ENCODE measurements at regions not wholly inside any gene's neighbourhood (a gene's known extent, or its start where the extent isn't known, plus 50 kb on each side); places are given as distances from the start of the nearest gene placed in this dataset.
"Not testable (repeated sequence)": the region's sequence is repeated elsewhere in the genome, so short reads cannot be mapped to it uniquely, and the experiment has no call there.

DNA sequence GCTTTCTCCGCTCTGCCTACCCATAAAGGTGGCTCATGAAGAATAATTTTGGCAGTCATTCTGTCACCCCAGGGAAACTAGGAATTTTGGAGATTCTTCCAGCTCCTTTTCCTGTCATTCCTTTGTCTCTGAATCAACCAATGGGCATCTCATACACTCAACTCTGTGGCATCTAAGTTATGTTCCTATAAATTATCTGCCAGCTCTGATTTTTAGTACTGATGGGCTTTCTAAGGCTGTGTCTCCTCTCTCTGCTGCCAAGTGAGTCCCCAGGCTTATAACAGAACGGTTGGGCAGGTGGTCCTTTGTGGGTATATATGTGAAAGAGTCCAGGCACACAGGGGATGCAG, 226.8 kb downstream of the NMUR2 start:
- peaks cover 0 to 8% (median 0%) of the 10 kb centered on the region in 4 donors for H3K9me3 ChIP-seq
- no peak for DNase-seq (ENCODE audit: low spot score in 2 of 2)
- no peak overlapping the region for H3K27ac ChIP-seq
- H3K4me1 ChIP-seq: no peaks in the 10 kb centered on the region
- WGBS, 2 donors: 62% methylated on average over 2 of the region's 2 CpGs
- H3K4me3 ChIP-seq: no peak overlapping the region
- no peaks in the 10 kb centered on the region for H3K36me3 ChIP-seq
- TF ChIP-seq, protein P1, sequence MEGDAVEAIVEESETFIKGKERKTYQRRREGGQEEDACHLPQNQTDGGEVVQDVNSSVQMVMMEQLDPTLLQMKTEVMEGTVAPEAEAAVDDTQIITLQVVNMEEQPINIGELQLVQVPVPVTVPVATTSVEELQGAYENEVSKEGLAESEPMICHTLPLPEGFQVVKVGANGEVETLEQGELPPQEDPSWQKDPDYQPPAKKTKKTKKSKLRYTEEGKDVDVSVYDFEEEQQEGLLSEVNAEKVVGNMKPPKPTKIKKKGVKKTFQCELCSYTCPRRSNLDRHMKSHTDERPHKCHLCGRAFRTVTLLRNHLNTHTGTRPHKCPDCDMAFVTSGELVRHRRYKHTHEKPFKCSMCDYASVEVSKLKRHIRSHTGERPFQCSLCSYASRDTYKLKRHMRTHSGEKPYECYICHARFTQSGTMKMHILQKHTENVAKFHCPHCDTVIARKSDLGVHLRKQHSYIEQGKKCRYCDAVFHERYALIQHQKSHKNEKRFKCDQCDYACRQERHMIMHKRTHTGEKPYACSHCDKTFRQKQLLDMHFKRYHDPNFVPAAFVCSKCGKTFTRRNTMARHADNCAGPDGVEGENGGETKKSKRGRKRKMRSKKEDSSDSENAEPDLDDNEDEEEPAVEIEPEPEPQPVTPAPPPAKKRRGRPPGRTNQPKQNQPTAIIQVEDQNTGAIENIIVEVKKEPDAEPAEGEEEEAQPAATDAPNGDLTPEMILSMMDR (IDR thresholded peaks at IDR 0.05): no peak
- TF ChIP-seq EP300 (IDR thresholded peaks at IDR 0.05): no peak
- TF ChIP-seq POLR2A (IDR thresholded peaks at IDR 0.05): no peak
- H3K27me3 ChIP-seq: no peaks in the 10 kb centered on the region

GRCh38 chr5:152177626-152178349, 227.3 kb downstream of the NMUR2 start:
- H3K4me3 ChIP-seq: no peak overlapping the region
- no peaks in the 10 kb centered on the region for H3K4me1 ChIP-seq
- H3K27me3 ChIP-seq: no peaks in the 10 kb centered on the region
- H3K9me3 ChIP-seq: peaks cover 0 to 8% (median 0%) of the 10 kb centered on the region in 4 donors
- TF ChIP-seq, protein P1 (IDR thresholded peaks at IDR 0.05): no peak
- TF ChIP-seq EP300 (IDR thresholded peaks at IDR 0.05) (no peak), POLR2A (IDR thresholded peaks at IDR 0.05) (no peak)
- DNase-seq (ENCODE audit: low spot score in 2 of 2): no peak
- 79 to 83% methylated on average over 6 of the region's 6 CpGs for WGBS, 2 donors
- H3K36me3 ChIP-seq: no peaks in the 10 kb centered on the region
- no peak overlapping the region for H3K27ac ChIP-seq

DNA sequence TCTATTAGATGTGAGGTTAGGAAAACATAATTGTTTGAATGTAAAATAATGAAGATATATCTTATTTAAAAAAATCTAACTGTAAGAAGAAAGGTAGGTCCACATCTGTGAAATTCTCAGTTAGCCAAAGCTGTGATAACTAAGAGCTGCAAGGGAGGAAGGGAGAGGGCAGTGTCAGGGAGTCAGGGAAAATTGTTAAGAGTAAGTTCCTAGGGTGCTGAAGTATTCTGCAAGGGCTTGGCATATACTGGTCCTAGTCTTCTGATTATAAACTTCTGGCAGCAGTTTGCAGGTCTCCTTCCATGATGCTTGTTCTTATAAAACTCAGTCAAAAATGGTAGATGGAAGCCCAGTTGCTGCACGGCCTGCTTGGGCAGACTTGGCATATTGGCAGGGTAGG, 233.2 kb downstream of the NMUR2 start:
- H3K4me1 ChIP-seq: no peaks in the 10 kb centered on the region
- no peak overlapping the region for H3K4me3 ChIP-seq
- no peaks in the 10 kb centered on the region for H3K9me3 ChIP-seq
- no peak overlapping the region for H3K27ac ChIP-seq
- DNase-seq (ENCODE audit: low spot score in 2 of 2): no peak
- H3K36me3 ChIP-seq: no peaks in the 10 kb centered on the region
- H3K27me3 ChIP-seq: no peaks in the 10 kb centered on the region
- TF ChIP-seq EP300 (IDR thresholded peaks at IDR 0.05) (no peak), POLR2A (IDR thresholded peaks at IDR 0.05) (no peak)
- TF ChIP-seq, protein P1 (IDR thresholded peaks at IDR 0.05): no peak
- 71 to 85% methylated on average over 1 of the region's 1 CpG for WGBS, 2 donors

- Histone ChIP-seq H3K36me3 (no peaks in the 10 kb centered on the region), H3K9me3 (no peaks in the 10 kb centered on the region), H3K27me3 (no peaks in the 10 kb centered on the region), H3K4me1 (no peaks in the 10 kb centered on the region), H3K4me3 (no peak overlapping the region), H3K27ac (no peak overlapping the region)
- 49 to 56% methylated on average over 3 to 4 of the region's 4 CpGs for WGBS, 2 donors
- no peak for DNase-seq (ENCODE audit: low spot score in 2 of 2)
- TF ChIP-seq, protein P1 (IDR thresholded peaks at IDR 0.05): no peak
- no peak for TF ChIP-seq POLR2A (IDR thresholded peaks at IDR 0.05)
- no peak for TF ChIP-seq EP300 (IDR thresholded peaks at IDR 0.05)
These were observed 234.7 kb downstream of the NMUR2 start for GRCh38 chr5:152170350-152170749.

GRCh38 chr5:152164860-152165259, 240.2 kb upstream of the GLRA1 start:
- Histone ChIP-seq H3K36me3 (no peaks in the 10 kb centered on the region), H3K9me3 (no peaks in the 10 kb centered on the region), H3K27me3 (no peaks in the 10 kb centered on the region), H3K27ac (no peak overlapping the region), H3K4me1 (no peaks in the 10 kb centered on the region), H3K4me3 (no peak overlapping the region)
- WGBS, 2 donors: 38 to 49% methylated on average over 2 of the region's 2 CpGs
- DNase-seq (ENCODE audit: low spot score in 2 of 2): no peak
- TF ChIP-seq EP300 (IDR thresholded peaks at IDR 0.05): no peak
- TF ChIP-seq POLR2A (IDR thresholded peaks at IDR 0.05): no peak
- TF ChIP-seq, protein P1 (IDR thresholded peaks at IDR 0.05): no peak

DNA sequence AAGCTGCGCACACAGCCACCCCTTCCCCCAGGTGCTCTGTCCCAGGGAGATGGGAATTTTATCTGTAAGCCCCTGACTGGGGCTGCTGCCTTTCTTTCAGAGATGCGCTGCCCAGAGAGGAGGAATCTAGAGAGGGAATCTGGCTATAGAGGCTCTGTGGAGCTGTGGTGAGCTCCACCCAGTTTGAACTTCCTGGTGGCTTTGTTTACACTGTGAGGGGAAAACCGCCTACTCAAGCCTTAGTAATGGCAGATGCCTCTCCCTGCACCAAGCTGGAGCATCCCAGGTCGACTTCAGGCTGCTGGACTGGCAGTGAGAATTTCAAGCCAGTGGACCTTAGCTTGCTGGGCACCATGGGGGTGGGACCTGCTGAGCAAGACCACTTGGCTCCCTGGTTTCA, 235.2 kb upstream of the GLRA1 start:
- not testable (repeated sequence) for H3K36me3 ChIP-seq; DNase-seq (ENCODE audit: low spot score in 2 of 2); H3K27me3 ChIP-seq; H3K27ac ChIP-seq; H3K4me1 ChIP-seq; H3K4me3 ChIP-seq
- 34 to 36% methylated on average over 4 of the region's 4 CpGs for WGBS, 2 donors
- H3K9me3 ChIP-seq: peaks cover 0 to 13% (median 0%) of the 10 kb centered on the region in 4 donors

DNA sequence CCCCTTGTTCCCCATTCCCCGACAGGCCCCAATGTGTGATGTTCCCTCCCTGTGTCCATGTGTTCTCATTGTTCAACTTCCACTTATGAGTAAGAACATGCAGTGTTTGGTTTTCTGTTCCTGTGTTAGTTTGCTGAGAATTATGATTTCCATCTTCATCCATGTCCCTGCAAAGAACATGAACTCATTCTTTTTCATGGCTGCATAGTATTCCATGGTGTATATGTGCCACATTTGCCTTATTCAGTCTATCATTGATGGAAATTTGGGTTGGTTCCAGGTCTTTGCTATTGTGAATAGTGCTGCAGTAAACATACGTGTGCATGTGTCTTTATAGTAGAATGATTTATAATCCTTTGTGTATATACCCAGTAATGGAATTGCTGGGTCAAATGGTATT, 229.8 kb upstream of the GLRA1 start:
- H3K9me3 ChIP-seq: peaks cover 0 to 13% (median 0%) of the 10 kb centered on the region in 4 donors
- not testable (repeated sequence) for H3K27ac ChIP-seq; H3K27me3 ChIP-seq; H3K36me3 ChIP-seq; H3K4me3 ChIP-seq; H3K4me1 ChIP-seq; DNase-seq (ENCODE audit: low spot score in 2 of 2)
- WGBS, 2 donors: 93 to 94% methylated on average over 2 of the region's 2 CpGs

All from tibial nerve (tissue), 4 donors.